CD4-positive, alpha-beta T cell treated with Interleukin-4 for 1 hour (primary cell): ENCODE measurements at regions not wholly inside any gene's neighbourhood (a gene's known extent, or its start where the extent isn't known, plus 50 kb on each side); places are given as distances from the start of the nearest gene placed in this dataset.

Experiments
- DNase-seq, 2 donors: peaks; one replicate each; pipeline ENCODE4 v3.0.0-alpha.2; 2020 to 2022

GRCh38 chr16:88323546-88324330 is 59.0 kb upstream of the ZNF469 start:
- DNase-seq, result no peak

DNA sequence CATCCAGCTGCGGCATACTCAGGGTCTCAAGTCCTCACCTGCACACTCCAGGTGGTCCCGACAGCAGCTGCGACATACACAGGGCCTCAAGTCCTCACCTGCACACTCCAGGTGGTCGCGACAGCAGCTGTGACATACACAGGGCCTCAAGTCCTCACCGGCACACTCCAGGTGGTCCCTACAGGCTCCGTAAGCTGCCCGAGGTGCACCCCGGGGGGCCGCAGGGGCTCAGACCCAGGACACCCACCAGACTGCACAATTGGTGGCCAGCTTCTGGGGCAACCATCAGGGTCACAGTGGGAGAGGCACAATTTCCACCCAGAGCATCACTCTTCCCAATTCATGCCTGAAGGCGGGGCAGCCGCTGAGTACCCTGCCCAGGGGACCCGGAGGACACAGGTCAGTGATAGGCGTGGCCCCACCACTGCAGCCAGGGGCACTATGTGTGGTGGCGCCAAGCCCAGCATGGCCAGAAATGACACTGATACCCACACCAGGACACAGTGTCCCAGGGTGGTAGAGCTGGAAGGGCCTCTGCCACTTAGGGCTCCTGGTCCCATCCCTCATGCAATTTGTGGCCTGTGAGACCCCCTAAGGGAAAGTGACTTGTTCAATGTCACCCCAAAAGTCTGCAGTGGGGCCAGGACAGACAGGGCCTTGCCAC is 57.5 kb upstream of the ZNF469 start:
- no peak for DNase-seq

GRCh38 chr16:88325976-88326375 is 56.8 kb upstream of the ZNF469 start:
- DNase-seq, result no peak

DNA sequence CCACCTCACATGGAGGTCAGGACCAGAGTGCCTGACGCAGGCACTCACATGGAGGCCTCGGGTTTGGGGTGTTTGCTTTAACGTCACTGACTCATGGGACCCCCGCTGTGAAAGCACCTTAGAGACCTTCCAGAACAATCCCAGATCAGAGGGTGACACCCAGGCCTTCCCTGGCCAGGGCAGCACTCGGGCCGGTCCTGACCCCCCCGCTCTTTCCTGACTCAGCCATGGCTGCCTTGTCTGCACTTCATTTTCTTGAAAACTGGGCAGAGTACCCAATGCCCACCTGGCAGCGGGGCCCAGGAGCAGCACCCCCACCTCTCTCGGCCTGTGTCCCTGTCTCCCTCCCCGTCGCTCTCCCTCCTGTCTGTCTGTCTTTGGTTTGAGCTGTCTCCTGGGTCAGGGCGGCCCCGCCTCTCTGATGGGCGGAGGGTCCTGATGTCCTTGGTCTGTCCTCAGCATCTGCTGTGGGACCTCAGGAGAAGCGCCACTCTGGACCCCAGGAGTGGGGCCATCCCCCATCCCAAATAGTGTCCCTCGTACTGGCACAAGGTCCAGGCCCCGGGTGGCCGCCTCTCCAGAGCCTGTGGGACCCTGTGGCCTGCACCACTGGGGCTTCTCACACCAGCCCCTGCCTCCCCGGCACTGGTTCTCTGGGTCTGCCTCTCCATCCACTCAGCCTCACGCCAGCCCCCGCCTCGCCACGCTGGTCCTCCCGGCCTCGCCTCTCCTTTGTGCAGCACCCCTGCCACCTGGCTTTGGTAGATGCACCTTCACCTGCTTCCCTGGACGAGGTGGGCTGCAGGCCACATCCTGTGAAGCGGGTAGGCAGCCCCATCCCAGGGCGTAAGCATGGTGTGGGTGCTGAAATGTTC is 55.9 kb upstream of the ZNF469 start:
- DNase-seq, result no peak

- no peak for DNase-seq
These were observed 55.0 kb upstream of the ZNF469 start for GRCh38 chr16:88327561-88328312.

DNA sequence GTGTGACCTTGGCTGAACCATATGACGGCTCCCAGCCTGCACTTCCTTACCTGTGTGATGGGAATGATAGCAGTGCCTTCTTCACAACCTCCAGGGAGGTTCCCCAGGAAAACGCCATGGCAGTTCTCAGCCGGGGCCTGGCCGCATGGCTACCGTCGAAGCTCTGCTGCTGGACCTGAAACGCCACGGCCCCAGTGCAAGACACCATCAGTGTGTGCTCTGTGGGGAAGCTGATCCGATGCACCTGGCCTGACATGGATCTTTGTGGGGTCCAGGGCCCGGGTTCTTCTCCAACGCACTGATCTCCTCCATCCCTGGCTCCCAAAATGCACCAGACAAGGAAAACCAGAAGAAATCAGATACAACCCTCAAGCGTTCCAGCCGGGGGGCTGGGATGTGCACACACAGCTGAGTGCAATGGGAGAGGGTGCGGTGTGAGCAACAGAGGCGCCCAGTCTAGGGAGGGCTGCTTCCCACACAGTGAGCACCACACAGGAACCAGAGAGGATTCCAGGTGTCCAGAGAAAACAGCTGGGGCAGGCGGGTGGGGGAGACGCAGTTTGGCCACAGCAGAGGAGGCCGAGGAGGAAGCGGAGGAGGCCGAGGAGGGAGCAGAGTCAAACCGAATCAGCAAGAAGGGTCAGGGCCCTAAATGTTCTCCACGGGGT is 54.3 kb upstream of the ZNF469 start:
- no peak for DNase-seq

GRCh38 chr16:88329726-88330700 is 52.7 kb upstream of the ZNF469 start:
- DNase-seq, result no peak

GRCh38 chr16:88330971-88331890 is 51.5 kb upstream of the ZNF469 start:
- no peak for DNase-seq

GRCh38 chr16:88331989-88332920 is 50.5 kb upstream of the ZNF469 start:
- DNase-seq, result no peak

- DNase-seq, result peak in 1 of 2 donors; percentile 32
These were observed 49.6 kb upstream of the ZNF469 start for GRCh38 chr16:88332921-88333825.
